ENCODE measurements at regions not wholly inside any gene's neighbourhood (a gene's known extent, or its start where the extent isn't known, plus 50 kb on each side); places are given as distances from the start of the nearest gene placed in this dataset.

DNA sequence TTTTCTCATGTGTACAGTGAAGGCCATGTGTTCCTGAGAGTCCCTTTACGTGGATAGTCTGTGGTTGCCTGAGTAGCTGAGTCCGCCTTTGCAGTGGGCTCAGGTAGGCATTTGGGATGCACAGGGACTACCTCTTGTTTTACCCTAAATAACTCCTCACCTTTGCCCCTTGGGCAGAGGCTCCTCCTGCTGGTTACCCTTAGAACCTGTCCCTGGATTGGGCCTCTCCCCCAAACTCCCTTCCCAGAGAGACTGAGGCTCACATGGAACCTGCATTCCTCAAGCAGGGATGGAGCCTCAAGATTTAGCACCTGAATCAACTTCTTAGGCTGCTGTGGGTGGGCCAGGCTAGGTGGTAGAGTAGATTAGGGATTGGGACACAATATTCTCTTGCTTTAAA is 111.7 kb downstream of the FOXD2 start:
- TF ChIP-seq POLR2A (IDR thresholded peaks at IDR 0.05; ENCODE audit: low read depth, low read length) (no peak), TAF1 (IDR thresholded peaks at IDR 0.05; ENCODE audit: borderline replicate concordance, low read depth, low read length) (no peak), POLR2AphosphoS5 (IDR thresholded peaks at IDR 0.05; ENCODE audit: low read depth, low read length) (no peak)
